Thyroid gland (tissue), 4 donors: ENCODE measurements at regions not wholly inside any gene's neighbourhood (a gene's known extent, or its start where the extent isn't known, plus 50 kb on each side); places are given as distances from the start of the nearest gene placed in this dataset.

Source experiments
- POLR2A ChIP-seq, 2 donors: fragments of 450-650 bp; IDR thresholded peaks; one replicate each; pipeline ENCODE4 v1.6.1; 2017; ENCODE audit warnings: antibody characterized with exemption in 2 of 2, mild to moderate bottlenecking in 2 of 2, moderate library complexity in 1 of 2
- TF ChIP-seq, protein P1 (sequence below), 6 experiments: fragments of 200-600 bp in 3 of 6; fragments of 450-650 bp in 3 of 6; sonication (generic) in 3 of 6; IDR thresholded peaks; one replicate each; pipeline ENCODE4 v1.5.1; 2016 to 2019; ENCODE audit warnings: antibody characterized with exemption in 6 of 6, mild to moderate bottlenecking in 2 of 6, inconsistent platforms in 1 of 6, moderate library complexity in 1 of 6

DNA sequence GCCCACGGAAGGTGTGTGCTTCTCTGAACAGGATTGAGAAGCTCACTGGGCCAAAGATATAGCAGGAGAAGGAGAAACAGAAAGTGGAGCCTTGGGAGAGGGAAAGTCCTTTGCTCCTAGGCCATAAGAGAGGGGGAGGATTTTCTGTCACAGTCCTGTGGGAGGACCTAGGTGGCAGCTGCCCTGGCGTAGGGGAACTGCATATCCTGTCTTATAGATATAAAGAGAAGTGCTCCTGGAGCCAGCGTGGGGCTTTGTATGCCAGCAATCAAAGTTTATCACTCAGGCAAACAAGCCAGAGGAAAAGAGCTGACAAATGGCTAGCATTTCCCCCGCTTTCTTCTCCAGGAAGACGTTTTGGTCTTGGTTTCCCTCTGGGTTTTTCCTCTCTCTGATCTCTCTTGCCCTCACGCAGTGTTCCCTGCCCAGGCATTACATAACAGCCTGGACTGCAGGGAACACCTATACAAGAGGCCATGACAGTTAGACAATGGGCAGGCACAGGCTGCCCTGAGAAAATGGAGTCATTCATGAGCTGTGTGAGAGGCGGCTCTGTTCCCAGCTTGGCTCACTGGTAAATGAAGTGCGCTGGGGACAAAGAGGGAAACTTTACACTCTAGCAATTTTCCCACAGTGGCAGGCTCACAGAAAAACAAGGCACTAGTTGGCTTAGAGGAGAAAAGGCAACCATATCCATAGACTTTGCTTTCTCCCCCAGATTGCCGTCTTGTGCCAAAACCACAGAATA is 52.5 kb upstream of the ZNF648 start:
- TF ChIP-seq, protein P1, sequence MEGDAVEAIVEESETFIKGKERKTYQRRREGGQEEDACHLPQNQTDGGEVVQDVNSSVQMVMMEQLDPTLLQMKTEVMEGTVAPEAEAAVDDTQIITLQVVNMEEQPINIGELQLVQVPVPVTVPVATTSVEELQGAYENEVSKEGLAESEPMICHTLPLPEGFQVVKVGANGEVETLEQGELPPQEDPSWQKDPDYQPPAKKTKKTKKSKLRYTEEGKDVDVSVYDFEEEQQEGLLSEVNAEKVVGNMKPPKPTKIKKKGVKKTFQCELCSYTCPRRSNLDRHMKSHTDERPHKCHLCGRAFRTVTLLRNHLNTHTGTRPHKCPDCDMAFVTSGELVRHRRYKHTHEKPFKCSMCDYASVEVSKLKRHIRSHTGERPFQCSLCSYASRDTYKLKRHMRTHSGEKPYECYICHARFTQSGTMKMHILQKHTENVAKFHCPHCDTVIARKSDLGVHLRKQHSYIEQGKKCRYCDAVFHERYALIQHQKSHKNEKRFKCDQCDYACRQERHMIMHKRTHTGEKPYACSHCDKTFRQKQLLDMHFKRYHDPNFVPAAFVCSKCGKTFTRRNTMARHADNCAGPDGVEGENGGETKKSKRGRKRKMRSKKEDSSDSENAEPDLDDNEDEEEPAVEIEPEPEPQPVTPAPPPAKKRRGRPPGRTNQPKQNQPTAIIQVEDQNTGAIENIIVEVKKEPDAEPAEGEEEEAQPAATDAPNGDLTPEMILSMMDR (IDR thresholded peaks at IDR 0.05): no peak
- TF ChIP-seq POLR2A (IDR thresholded peaks at IDR 0.05): peak in 1 of 2 donors; percentile 52
